ENCODE measurements at regions not wholly inside any gene's neighbourhood (a gene's known extent, or its start where the extent isn't known, plus 50 kb on each side); places are given as distances from the start of the nearest gene placed in this dataset.

DNA sequence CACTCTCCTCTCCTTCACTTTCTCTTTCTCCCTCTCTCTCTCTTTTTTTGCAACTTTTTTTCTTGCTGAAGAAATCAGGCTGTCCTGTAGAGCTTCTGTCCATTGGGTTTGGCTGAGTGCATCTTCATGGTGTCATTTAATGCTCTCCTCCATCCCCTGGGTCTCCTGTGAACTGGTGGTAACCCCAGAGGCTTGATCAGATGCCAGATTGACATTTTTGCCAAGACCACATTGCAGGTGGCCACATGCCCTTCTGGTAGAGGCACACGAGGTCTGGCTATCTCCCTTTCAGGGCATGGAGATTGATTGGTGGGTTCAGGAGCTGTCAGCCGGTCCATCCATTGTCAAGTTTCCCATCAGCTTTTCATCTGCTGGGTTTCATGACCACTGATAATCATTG lies 188.3 kb upstream of the MYL2 start:
- Histone ChIP-seq H3K27me3 (ENCODE audit: insufficient read depth, poor library complexity, severe bottlenecking) (no peaks in the 10 kb centered on the region), H3K4me3 (replicated peaks; ENCODE audit: insufficient read depth, low read length) (no peak overlapping the region), H3K27ac (replicated peaks) (no peak overlapping the region)
- TF ChIP-seq SPI1 (IDR thresholded peaks at IDR 0.05; ENCODE audit: borderline replicate concordance, low read depth) (no peak), CTCF (IDR thresholded peaks at IDR 0.05; ENCODE audit: insufficient read depth, low read length) (no peak), GABPA (IDR thresholded peaks at IDR 0.05; ENCODE audit: low read depth) (no peak), REST (IDR thresholded peaks at IDR 0.05; ENCODE audit: insufficient replicate concordance, low read depth) (no peak), POLR2AphosphoS5 (IDR thresholded peaks at IDR 0.05; ENCODE audit: low read depth) (no peak)
- DNase-seq (ENCODE audit: low read depth in 1 of 2, low spot score in 1 of 2) = no peak

GRCh38 chr12:111107392-111108178 lies 187.2 kb upstream of the MYL2 start:
- H3K27me3 ChIP-seq (ENCODE audit: insufficient read depth, poor library complexity, severe bottlenecking) = no peaks in the 10 kb centered on the region
- no peak overlapping the region for H3K27ac ChIP-seq (replicated peaks)
- DNase-seq (ENCODE audit: low read depth in 1 of 2, low spot score in 1 of 2) = no peak
- TF ChIP-seq CTCF (IDR thresholded peaks at IDR 0.05; ENCODE audit: insufficient read depth, low read length) = no peak
- no peak for TF ChIP-seq REST (IDR thresholded peaks at IDR 0.05; ENCODE audit: insufficient replicate concordance, low read depth)
- TF ChIP-seq SPI1 (IDR thresholded peaks at IDR 0.05; ENCODE audit: borderline replicate concordance, low read depth) = no peak
- TF ChIP-seq POLR2AphosphoS5 (IDR thresholded peaks at IDR 0.05; ENCODE audit: low read depth) = no peak
- no peak for TF ChIP-seq GABPA (IDR thresholded peaks at IDR 0.05; ENCODE audit: low read depth)
- no peak overlapping the region for H3K4me3 ChIP-seq (replicated peaks; ENCODE audit: insufficient read depth, low read length)

DNA sequence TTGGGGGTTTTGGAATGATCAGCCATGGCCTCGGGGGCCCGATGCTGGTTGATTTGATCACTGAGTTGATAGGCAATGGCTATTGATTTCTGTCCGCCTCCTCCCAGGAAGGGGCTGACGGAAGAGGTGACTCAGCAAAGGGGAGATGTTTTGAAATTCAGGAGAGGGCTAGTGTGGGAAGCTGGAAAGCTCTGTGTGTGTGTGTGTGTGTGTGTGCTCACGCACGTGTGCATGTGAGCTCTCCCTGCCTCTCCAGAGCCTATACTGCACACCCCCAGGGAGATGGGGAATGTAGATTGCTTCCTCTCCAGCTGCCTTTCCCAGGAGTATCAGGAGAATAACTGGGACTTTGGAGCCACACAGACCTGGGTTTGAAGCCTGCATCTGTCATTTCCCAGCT lies 184.9 kb upstream of the MYL2 start:
- Histone ChIP-seq H3K27me3 (ENCODE audit: insufficient read depth, poor library complexity, severe bottlenecking) (no peaks in the 10 kb centered on the region), H3K4me3 (replicated peaks; ENCODE audit: insufficient read depth, low read length) (no peak overlapping the region), H3K27ac (replicated peaks) (no peak overlapping the region)
- DNase-seq (ENCODE audit: low read depth in 1 of 2, low spot score in 1 of 2) = no peak
- TF ChIP-seq POLR2AphosphoS5 (IDR thresholded peaks at IDR 0.05; ENCODE audit: low read depth) (no peak), CTCF (IDR thresholded peaks at IDR 0.05; ENCODE audit: insufficient read depth, low read length) (no peak), GABPA (IDR thresholded peaks at IDR 0.05; ENCODE audit: low read depth) (no peak), REST (IDR thresholded peaks at IDR 0.05; ENCODE audit: insufficient replicate concordance, low read depth) (no peak), SPI1 (IDR thresholded peaks at IDR 0.05; ENCODE audit: borderline replicate concordance, low read depth) (no peak)

Data from HL-60 (cell line).